Neural crest cell (in vitro differentiated cells): ENCODE measurements at regions not wholly inside any gene's neighbourhood (a gene's known extent, or its start where the extent isn't known, plus 50 kb on each side); places are given as distances from the start of the nearest gene placed in this dataset.

Experiments
- DNase-seq: peaks from one replicate; pipeline ENCODE4 v3.0.0; 2021; ENCODE audit warnings: low read depth, mixed read lengths, low spot score
- H3K27ac Mint-ChIP-seq: one replicate; pipeline ENCODE4 v1.8.0; 2021; ENCODE audit warnings: mild to moderate bottlenecking, mixed read lengths; ENCODE audit not compliant: unreplicated experiment
- H3K27me3 Mint-ChIP-seq: 2 replicates; pipeline ENCODE4 v1.8.0; 2021; ENCODE audit warnings: low read depth, mild to moderate bottlenecking, mixed read lengths
- H3K36me3 Mint-ChIP-seq: 2 replicates; pipeline ENCODE4 v1.8.0; 2021; ENCODE audit warnings: low read depth, mild to moderate bottlenecking, mixed read lengths
- H3K4me1 Mint-ChIP-seq: 2 replicates; pipeline ENCODE4 v1.8.0; 2021; ENCODE audit warnings: mixed read lengths
- H3K4me3 Mint-ChIP-seq: one replicate; pipeline ENCODE4 v1.8.0; 2021; ENCODE audit warnings: mild to moderate bottlenecking, mixed read lengths
- H3K9me3 Mint-ChIP-seq: 2 replicates; pipeline ENCODE4 v1.8.0; 2021; ENCODE audit warnings: mixed read lengths
- TF ChIP-seq, protein P1 (sequence below): fragments of 200-600 bp; sonication (generic); conservative IDR thresholded peaks from 2 replicates; pipeline ENCODE4 v1.5.0; 2021; ENCODE audit warnings: antibody characterized with exemption, mild to moderate bottlenecking

DNA sequence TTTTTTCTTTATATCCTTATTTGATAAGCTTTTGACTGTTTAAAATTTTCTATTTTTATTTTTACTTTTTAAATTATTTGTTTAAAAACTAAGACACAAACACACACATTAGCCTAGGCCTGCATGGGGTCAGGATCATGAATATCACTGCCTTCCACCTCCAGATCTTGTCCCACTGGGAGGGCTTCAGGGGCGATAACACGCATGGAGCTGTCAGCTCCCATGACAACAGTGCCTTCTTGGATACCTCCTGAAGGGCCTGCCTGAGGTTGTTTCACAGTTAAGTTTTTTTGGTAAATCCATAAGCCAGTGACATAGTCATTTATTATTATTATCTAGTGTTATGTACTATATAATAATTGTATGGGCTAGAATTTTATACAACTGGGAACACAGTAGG lies 85.4 kb upstream of the FAT1 start:
- Mint-ChIP-seq H3K9me3 (peaks cover 5% of the 10 kb centered on the region), H3K4me3 (no peak overlapping the region), H3K27me3 (no peaks in the 10 kb centered on the region), H3K4me1 (peaks cover 11% of the 10 kb centered on the region), H3K27ac (peak overlapping the region; percentile 47), H3K36me3 (no peaks in the 10 kb centered on the region)
- TF ChIP-seq, protein P1, sequence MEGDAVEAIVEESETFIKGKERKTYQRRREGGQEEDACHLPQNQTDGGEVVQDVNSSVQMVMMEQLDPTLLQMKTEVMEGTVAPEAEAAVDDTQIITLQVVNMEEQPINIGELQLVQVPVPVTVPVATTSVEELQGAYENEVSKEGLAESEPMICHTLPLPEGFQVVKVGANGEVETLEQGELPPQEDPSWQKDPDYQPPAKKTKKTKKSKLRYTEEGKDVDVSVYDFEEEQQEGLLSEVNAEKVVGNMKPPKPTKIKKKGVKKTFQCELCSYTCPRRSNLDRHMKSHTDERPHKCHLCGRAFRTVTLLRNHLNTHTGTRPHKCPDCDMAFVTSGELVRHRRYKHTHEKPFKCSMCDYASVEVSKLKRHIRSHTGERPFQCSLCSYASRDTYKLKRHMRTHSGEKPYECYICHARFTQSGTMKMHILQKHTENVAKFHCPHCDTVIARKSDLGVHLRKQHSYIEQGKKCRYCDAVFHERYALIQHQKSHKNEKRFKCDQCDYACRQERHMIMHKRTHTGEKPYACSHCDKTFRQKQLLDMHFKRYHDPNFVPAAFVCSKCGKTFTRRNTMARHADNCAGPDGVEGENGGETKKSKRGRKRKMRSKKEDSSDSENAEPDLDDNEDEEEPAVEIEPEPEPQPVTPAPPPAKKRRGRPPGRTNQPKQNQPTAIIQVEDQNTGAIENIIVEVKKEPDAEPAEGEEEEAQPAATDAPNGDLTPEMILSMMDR, result no peak
- no peak for DNase-seq

DNA sequence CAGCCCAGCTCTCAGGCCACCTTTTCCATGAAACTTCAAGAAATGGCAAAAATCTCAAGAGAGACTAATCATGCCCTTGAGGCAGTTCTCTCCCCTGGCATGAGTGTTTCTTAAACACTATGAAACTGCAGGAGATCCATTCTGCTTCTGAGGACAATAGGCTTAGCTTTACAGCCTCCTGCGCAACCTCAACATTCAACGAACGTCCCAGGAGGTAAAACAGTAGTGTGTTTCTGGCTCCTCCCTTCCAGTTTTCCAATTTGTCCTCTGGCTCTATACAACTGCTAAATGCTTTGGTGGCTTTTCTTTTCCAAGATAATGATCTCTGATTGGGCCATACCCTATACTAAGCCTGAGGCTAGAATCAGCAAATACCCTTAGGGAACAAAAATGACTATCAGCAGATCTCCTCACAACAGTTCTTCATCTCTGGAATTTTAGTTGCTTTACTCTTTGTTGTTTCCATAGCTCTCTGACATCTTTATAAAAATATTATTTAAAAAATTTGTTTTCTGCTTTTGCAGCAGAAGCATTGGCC lies 87.0 kb upstream of the FAT1 start:
- Mint-ChIP-seq H3K36me3 (no peaks in the 10 kb centered on the region), H3K9me3 (peaks cover 5% of the 10 kb centered on the region), H3K27ac (peak overlapping the region; percentile 63), H3K27me3 (no peaks in the 10 kb centered on the region), H3K4me1 (peaks cover 8% of the 10 kb centered on the region), H3K4me3 (no peak overlapping the region)
- TF ChIP-seq, protein P1, result no peak
- no peak for DNase-seq

DNA sequence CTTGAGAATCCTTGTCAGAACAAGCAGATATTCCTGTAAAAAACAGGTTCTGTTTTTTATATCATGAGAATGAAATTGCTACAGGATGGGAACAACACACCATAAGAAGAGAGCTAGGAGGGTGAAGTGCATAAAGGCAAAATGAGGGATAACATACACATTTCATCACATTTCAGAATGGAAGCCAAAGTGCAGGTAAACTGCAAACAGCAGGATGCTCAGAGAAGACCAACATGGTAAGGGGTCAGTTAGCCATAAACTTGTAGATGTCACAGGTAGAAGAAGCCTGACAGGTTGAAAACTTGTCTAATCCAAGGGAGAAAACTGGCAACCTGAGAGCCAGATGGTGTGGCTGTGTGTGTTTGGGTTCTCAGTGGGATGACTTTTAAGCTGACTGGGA lies 88.9 kb upstream of the FAT1 start:
- H3K4me3 Mint-ChIP-seq, result no peak overlapping the region
- peaks cover 4% of the 10 kb centered on the region for H3K4me1 Mint-ChIP-seq
- TF ChIP-seq, protein P1, result no peak
- H3K27ac Mint-ChIP-seq, result no peak overlapping the region
- no peaks in the 10 kb centered on the region for H3K36me3 Mint-ChIP-seq
- DNase-seq, result no peak
- peaks cover 5% of the 10 kb centered on the region for H3K9me3 Mint-ChIP-seq
- H3K27me3 Mint-ChIP-seq, result no peaks in the 10 kb centered on the region

DNA sequence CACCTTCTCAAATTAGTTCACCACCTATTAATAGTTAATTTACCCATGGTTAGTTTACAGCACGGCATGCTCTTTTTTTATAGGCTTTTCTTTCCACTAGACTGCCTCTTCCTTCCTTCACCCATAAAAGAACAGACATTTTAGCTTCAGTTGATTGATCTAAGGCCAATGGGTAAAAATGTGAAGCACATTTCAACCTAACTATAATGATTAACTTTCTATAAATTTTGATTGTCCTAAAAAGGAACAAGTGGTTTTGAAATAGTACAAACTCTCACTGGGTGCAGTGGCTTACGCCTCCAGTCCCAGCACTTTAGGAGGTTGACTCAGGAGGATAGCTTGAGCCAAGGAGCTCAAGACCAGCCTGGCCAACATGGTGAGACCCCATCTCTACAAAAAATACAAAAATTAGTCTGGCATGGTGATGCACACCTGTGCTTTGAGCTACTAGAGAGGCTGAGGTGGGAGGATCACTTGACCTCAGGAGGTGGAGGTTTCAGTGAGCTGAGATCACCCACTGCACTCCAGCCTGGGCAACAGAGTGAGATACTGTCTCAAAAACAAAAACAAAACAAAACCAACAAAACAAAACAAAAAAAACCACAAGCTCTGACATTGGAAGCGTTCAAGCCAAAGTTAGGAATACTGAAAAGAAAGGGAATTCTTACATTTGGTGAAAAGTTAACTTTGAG lies 89.9 kb upstream of the FAT1 start:
- H3K4me3 Mint-ChIP-seq, result no peak overlapping the region

DNA sequence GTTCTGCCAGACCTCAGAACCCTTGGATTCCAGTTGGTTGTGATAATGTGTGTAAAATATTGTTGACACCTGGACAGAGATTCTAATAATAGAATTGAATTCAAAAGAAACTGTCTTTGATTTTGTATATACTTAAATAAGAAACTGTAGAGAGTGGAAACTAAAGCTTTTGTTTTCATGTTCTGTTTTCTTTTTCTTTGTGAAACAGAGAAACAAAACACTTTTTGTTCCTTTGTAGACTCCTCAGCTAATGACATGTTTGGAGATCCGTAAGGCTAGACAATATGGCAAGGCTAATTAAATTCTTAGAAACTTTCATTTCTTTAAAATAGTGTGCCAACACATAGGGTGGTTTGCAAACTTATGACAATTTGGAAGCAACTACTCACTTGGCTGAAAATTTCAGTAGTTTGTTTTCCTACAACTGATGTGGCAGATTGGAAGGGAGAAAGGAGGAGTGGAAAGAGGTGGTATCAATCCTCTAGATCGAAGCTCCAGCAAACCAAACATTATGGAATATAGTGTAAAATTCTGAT lies 90.9 kb upstream of the FAT1 start:
- no peaks in the 10 kb centered on the region for H3K27me3 Mint-ChIP-seq
- peaks cover 5% of the 10 kb centered on the region for H3K9me3 Mint-ChIP-seq
- H3K36me3 Mint-ChIP-seq, result no peaks in the 10 kb centered on the region
- H3K4me1 Mint-ChIP-seq, result peaks cover 4% of the 10 kb centered on the region
- no peak for DNase-seq
- H3K4me3 Mint-ChIP-seq, result no peak overlapping the region
- TF ChIP-seq, protein P1, result no peak
- no peak overlapping the region for H3K27ac Mint-ChIP-seq

More for the DNA sequence above, 89.9 kb upstream of the FAT1 start:
- TF ChIP-seq, protein P1, result no peak
- H3K9me3 Mint-ChIP-seq, result peaks cover 5% of the 10 kb centered on the region
- no peaks in the 10 kb centered on the region for H3K27me3 Mint-ChIP-seq
- no peaks in the 10 kb centered on the region for H3K36me3 Mint-ChIP-seq
- no peak for DNase-seq
- H3K27ac Mint-ChIP-seq, result no peak overlapping the region
- H3K4me1 Mint-ChIP-seq, result peaks cover 4% of the 10 kb centered on the region
